GM18870 (cell line): ENCODE measurements at regions not wholly inside any gene's neighbourhood (a gene's known extent, or its start where the extent isn't known, plus 50 kb on each side); places are given as distances from the start of the nearest gene placed in this dataset.

ENCODE experiments used
- ATAC-seq: cut with Tn5 transposase; IDR thresholded peaks from one replicate; pipeline ENCODE4 v1.9.1; 2021; ENCODE audit warnings: moderate library complexity; ENCODE audit not compliant: unreplicated experiment

DNA sequence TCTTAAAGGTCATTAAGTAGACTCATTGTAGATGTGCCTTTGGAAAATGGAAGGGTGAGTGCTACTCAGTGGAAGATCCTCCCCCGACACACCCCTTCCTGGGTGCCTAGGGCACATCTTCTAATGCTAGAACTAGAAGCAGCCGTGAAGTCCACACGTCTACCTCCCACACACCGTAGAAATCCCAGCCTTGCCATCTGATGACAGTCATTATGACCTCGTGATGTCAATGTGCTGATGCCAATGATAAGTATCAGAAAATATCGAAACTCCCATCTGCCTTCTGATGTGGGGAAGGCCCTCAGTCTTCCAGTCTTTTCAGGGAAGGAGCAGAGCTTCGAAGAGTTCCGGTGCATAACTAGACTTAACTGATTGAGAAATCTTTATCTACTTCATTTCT is 282.1 kb upstream of the ROPN1 start:
- ATAC-seq: no peak

DNA sequence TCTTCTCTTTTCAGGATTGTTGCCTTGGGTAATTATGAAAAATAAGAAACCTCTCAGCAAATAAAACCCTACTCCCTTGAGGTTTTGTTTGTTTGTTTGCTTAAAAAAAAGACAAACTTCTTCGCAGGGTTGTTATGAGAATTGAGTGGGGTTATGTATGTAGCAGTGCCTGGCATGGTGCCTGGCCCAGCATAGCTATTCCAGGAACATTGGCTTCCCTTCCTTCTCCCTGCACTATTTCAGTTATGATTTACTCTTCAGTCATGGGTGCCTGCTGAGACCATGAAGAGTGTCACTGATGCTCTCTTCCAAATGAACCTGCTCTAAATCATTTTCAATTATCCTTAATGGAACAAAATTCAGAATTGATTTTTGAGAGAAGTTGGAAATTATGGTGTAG is 283.5 kb upstream of the ROPN1 start:
- no peak for ATAC-seq

DNA sequence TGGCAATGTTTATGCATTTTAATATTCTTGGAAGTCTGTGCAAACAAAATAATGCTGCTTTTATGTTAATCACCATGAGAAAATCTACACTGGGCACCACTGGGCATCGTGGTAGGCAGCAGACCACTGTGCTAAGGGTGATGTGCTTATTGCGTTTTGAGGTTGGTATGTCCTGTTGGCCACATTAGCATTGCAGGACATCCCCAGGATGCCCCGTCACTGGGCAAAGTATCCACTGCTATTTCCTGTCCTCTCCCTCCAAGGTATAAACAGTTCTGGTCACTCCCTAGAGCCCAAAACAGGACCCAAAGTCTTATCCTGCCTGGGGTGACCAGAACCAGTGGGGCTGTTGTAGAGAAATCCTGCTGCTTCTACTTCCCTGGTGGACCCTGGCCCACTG is 284.2 kb upstream of the ROPN1 start:
- no peak for ATAC-seq

DNA sequence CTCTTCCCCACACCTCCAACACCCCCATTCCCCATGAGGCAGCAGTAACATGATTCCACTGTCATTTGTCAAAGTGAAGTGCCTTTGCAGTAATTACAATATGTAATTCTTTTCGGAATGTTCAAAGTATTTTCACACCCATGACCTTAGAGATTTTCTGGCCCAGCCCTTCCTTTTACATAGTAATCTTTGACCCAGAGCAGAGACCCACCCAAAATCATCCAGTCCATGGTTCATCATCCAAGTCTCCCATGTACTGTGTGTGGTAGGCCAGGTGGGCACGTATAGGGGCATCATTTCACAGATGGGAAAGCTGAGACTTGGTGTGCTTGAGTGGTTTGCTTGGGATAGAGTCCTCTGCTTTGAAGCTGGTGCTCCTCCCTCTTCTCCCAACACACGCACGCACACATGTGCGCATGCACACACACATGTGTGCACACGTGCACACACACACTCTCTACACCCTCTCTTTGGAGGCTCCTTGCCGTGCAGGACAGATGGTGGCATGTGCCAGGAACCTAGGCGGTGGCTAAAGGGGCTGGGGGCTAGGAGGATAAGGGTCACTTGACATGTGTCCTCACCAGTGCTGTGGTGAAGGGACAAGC is 284.7 kb upstream of the ROPN1 start:
- no peak for ATAC-seq

DNA sequence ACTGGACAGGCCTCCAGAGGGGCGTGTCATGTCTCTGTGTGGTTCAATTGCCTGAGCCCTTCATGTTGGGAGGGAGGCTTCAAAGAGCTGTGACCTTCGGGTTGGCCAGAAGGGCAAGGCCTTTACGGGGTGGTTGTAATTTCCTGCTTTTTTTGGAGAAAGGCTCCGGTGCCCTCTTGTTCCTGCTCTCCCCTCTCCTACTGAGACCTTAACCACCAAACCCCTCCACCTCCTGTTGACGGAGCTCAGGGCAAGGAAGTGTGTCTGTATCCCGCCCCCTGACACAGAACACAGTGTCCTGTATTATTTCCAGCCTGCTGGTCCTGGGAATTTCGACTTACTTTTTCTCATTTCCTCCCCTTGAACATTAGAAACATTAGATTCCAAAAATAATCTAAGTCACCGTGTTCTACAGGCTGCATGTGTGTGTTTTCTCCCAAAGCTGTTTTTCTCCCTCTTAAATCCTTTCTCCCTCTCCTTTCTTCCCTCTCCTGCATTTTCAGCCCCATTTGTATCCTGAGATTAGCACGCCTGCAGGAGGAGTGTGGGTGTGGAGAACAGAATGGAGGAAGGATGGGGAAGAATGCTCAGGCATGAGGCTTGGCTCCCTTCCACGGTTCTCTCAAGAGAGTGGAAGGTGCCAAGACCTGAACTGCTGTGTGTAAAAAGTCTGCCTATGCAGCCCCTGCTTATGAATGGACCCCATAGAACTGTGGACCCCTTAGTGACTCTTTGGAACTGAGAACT is 285.4 kb upstream of the ROPN1 start:
- ATAC-seq: no peak

DNA sequence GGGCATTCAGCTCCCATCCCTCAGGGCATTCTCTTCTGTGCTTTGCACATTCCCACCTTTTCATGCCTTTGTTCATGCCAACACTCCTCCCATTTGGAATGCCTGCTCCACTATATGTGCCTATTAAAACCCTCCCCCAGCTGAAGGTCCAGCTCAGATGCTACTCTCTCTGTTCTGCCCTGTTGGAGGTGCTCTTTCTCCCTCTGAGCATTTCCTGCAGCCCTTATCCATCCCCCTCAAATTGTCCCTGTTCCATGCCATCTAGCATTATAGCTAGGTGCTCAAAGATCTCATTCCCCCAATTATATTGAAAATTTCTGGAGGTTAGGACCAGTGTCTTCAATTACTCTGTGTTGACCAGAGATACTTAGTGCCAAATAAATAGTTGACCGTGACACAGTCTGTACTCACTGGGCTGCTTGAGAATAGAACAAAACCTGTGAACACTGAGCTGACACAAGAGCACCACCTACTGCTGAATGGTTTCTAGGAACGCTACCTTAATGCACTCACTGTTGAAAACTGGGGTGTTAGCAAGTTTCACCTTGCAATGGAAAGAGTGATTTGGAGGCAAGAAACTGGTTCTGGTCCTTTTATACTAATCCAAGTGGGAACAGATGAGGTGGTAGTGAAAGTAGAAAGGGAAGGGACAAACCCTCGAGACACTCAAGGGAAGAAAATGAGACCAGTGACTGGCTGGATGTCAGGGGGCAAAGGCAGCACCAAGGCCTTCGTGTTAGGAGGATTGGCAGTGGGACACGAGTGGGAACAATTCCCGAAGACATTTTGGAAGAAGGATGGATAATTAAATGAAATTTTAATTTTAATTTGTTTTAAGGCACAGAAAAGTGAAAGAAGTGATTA is 289.8 kb upstream of the ROPN1 start:
- ATAC-seq: no peak

DNA sequence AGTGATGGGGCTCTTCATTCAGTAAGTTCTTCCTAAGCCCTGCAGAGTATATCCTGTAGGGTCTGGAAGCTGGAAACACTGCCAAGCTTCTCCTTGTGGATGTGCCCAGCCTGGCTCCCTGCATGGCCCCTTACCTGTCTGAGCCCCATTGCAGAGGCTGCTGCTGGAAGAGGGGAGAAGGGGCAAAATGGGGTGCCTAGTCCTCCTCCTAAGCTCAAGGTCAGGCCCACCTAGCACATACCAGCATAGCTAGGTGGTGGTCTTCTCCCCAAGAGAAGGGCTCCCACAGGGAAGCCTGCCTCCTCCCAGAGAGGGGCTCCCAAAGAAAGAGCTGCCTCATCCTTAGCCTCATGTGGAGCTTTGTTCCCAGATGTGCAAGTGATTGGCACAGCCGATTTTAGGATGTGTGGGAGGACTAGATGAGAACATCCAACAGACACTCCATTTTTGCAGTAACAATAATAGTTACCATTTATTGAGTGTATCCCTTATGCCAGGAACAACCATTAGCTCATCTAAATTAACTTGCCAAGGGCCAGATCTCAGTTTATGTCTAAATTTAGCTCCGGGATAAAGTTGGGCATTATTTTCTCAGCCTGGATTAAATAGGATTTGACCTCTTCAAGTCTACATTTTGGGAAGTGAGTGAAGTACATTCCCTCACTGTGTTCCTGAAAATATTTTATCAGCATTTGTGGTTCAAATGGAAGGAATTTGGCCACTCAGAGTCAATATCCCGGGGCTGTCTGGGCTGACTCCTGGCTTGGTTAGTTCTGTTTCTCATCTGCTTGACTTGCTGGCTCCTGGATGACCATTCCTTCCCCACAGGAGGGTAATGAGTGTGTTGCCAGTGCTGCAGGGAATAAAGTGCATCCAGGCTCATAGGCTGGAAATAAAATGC is 291.1 kb upstream of the ROPN1 start:
- no peak for ATAC-seq

DNA sequence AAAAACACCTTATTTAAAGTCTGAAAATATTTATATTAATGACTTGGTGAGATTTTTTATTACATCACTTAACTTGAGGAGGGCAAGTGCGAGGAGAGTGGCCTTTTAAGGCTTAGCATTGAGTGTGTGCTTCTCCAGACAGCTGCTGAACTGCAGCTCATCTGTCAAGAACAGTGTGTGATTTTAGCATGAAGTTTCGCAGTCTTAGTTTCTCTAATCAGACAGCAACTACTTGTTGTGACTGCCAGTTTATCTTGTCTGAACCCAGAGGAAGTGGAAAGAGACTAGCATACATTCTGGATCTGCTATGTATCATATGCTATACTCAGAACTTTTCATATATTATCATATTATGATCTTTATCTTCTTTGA is 291.7 kb upstream of the ROPN1 start:
- ATAC-seq: no peak

DNA sequence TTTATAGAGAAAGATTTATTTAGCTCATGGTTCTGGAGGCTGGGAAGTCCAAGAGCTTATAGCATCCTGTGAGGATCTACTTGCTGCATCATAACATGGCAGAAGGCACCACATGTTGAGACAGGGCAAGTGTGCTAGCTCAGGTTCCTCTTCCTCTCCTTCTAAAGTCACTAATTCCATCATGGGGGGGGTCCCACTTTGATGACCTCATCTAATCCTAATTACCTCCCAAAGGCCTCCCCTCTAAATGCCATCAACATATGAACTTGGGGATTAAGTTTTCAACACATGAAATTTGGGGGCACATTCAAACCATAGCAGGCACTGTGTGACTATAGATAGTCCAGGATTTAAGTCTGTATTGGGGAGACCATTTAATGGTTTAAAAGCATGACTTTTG is 297.1 kb upstream of the ROPN1 start:
- ATAC-seq: no peak

DNA sequence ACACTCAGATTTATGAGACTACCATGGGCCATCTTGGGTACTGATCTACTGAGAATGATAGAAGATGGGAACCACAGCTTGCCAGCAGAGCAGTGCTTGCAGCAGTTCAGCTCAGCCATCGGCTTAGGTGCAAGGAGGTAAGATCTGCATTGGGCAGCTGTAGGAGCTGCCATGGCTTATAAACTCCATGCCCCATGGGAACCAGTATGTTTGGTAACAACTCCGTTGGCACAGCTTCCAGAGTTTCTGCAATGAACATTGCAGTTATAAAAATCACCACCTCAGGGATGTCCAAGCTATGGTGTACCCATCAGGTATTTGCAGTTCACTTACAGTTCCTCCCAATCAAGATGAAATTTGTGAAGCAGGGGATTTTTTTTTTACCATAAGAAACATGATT is 299.1 kb upstream of the ROPN1 start:
- ATAC-seq: no peak

DNA sequence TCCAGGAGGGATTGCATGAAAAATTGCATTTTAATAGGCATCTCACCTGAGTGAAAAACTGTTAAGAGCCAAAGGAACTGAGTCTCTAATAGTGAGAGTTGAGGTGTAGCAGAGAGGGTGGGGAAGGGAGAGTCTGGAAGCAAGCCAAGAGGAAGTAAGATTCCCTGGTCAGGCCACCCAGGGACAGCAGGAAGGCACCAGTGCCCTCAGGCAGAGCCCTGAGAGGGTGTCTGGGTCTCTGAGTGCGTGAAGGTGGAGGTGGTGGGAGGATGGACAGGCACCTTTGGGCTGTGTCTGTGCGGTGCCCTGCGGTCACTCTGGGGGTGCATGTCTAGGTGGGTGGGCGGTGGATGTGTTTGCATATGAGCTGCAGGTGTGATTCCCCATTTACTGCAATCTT is 300.4 kb upstream of the ROPN1 start:
- ATAC-seq: no peak

DNA sequence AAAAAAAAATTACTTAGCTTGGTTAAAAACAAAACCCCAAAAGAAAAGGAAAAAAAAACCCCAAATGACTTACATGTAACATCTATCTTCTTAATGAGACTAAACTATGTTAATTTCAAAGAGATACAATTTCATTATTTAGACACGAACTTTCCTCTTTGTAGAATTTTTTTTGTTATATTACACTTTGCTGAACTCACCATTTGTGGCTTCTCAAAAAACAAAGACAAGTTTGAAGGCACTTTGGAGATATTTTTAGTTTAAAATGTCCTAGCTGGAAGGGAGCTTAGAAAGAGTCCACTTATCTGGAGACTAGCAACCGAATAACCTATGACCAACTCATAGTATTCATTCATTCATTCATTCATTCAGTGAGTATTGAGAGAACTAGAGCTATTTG is 301.7 kb upstream of the ROPN1 start:
- no peak for ATAC-seq

DNA sequence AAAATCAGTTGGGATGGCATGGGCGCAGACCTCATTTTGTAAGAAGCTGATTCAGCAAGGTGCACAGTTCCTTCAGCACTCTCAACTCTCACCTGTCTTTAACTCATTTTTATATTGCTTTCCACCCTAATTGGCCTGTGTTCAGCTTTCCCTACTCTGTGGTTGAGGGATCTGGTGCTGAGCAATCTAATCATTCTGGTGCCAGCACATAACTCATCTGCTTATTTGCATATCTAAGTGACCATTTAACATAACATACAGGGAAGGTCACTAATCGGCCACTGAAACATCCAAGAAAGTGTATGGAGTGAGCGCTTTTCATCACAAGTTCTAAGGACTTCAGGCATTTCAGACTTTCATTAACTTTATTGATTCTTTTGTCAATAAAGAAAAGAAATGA is 303.4 kb upstream of the ROPN1 start:
- ATAC-seq: no peak

DNA sequence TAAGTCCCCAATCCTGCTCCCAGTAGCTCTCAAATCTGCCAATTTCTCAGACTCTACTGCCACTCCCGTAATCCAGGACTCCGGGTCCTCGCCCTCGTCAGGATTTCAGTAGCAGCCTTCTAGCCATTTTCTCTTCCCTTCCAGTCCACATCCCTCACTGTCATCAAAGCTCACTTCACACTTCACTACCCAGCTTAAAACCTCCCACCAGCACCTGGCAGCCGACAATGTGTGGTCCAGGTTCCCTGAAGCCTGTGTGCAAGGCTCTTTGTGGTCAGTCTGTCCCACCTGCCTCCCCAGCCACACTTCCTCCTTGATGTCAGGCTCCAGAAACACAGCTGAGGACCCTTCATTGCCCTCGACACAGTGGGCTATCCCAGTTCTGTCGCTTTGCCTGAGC is 304.5 kb upstream of the ROPN1 start:
- ATAC-seq: no peak

DNA sequence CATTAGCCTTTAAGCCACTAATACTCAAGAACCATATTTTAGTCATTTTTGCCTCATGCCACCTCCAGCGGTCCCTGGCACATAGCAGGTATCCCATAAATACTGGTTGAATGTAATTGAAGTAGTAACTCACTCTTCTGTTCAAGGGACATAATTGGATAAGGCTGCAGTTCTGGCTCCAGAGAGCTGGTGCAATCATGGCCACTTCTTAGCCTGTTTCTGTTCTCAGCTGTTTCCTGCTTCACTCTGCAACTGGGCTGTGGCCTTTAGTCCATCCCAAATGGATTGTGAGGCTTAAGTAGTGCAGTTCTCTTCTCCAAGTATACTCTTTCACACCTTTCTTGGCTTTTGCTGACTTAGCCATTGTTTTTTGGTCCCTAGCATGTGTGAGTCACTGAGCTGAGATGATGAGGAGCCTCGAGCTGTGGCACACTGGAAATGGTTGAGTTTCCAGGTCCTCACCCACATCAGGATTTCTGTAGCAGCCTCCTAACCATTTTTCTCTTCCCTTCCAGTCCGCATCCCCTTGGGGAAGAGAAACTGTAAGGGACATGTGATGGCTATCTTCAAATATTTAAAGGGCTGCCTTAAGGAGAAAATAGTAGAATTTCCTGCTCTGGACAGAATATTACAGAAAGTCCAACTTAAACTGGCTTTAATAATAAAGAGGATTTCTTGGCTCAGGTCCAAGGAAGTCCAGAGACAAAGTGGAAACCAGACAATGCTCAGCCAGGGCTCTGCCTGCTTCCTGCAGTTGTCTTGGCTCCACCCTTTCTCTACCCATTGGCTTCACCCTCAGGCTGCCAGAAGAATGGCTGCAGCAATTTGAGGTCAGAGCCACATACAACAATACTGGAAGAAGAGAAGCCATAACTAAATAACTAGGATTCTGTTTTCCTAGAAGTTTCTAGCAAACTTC is 305.4 kb upstream of the ROPN1 start:
- no peak for ATAC-seq

DNA sequence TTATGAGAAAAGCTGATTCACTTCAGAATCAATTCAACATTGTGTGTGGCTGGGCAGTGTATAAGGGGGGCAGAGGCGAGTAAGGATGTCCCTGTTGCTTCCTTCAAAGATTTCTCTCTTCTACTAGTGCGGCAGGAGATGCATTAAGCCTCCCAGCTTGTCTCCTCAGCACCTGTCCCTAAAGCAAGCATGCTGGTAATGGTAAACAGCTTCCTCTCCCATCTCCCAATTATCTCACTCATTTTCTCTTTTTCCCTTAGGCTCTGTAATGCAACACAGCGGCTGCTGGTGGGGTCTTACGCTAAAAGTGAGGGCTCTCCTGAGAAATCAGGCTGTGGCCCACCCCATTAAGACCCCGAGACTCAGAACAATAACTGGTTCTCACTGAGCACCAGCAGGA is 306.4 kb upstream of the ROPN1 start:
- ATAC-seq: no peak

DNA sequence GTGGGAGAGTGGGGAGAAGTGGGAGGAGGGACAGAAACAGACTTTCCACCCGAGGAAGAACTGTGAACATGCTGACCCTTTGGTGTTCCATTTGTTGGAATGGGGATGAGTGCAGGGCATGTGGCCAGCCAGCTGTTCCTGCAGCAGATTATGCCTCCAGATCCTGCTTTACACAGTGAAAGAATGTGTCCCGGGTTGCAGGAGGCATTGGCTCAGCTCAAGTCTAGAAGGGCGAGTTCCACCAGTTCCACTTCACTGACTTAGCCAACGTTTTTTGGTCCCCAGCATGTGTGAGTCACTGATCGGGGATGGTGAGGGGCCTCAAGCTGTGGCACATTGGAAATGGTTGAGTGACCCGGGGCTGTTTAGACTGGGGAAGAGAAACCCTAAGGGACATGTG is 307.0 kb upstream of the ROPN1 start:
- no peak for ATAC-seq

DNA sequence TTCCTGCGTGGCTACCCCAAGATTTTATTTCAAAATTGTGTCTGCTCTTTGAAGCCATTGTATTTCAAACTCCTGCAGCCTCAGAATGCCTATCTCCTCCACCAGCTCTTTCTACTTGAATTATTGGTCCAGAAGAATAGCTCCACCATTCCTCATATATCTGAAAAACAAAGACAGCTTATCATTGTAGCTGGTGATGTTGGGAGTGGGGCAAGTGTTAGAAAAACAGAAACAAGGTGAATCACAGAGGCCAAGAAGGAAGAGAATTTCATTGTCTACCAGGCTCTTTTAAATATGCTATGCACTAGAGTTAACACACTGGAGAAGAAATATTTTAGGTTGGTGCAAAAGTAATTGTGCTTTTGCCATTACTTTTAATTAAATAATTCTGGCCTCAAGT is 307.9 kb upstream of the ROPN1 start:
- ATAC-seq: no peak

DNA sequence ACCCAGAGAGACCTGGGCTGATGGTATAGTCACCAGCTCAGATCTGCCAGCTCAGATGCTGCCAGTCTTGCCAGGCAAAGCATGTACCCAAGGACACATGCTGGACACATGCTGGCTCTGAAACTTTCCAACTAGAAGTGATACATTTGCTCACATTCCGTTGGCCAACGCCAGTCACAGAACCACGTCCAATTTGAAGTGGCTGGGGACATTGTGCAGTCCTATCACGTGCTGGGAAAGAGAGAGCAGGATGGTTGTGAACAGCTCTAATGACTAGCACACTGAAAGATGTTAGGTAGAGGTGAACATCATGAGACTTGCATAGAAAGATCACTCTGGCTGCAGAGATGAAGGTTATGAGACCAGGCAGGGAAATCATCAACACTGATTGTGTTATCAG is 308.5 kb upstream of the ROPN1 start:
- ATAC-seq: no peak

DNA sequence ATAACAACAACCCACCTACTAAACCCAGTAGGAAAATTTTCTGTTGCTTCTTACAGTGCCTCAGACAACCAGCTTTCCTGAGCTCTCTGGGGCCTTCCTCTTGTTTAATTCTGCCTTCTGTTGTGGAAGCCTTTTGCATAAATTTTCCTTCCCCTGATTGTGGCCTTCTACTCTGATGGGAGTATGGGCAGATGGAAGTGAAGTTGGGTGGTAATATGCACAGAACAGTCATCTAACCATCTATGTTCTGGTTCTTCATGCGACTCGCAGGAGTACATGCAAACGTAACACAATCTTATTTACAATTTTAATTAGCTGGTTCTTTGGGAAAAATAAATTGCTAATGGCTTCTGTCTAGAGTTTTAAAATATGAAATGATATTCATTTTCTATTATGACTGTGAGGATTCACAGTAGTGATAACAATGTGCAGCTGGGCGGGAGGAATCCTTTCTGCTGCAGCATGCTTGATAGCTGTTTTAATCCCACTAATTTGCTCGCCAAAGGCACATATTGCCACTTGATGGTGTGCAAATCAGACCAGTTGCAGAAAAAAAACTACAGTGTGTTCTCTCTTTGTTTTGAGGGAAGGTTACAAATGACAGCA is 311.5 kb upstream of the ROPN1 start:
- no peak for ATAC-seq
